GM18907 (cell line): ENCODE measurements at regions not wholly inside any gene's neighbourhood (a gene's known extent, or its start where the extent isn't known, plus 50 kb on each side); places are given as distances from the start of the nearest gene placed in this dataset.

Source experiments
- ATAC-seq: cut with Tn5 transposase; IDR thresholded peaks from one replicate; pipeline ENCODE4 v1.9.1; 2021; ENCODE audit warnings: mild to moderate bottlenecking, moderate library complexity; ENCODE audit not compliant: unreplicated experiment

- no peak for ATAC-seq
Measured at GRCh38 chr9:117549444-117549843, 134.6 kb upstream of the ASTN2 start.

GRCh38 chr9:117548556-117548955 is 133.7 kb upstream of the ASTN2 start:
- no peak for ATAC-seq

- ATAC-seq, result no peak
Measured at GRCh38 chr9:117547904-117548303, 133.0 kb upstream of the ASTN2 start.

GRCh38 chr9:117546894-117547678 is 132.2 kb upstream of the ASTN2 start:
- ATAC-seq, result no peak

GRCh38 chr9:117545846-117546245 is 131.0 kb upstream of the ASTN2 start:
- ATAC-seq, result no peak

GRCh38 chr9:117543089-117543488 is 128.2 kb upstream of the ASTN2 start:
- no peak for ATAC-seq

GRCh38 chr9:117542021-117542420 is 127.2 kb upstream of the ASTN2 start:
- no peak for ATAC-seq

- no peak for ATAC-seq
Measured at GRCh38 chr9:117541181-117541580, 126.3 kb upstream of the ASTN2 start.

GRCh38 chr9:117535973-117536372 is 121.1 kb upstream of the ASTN2 start:
- ATAC-seq, result no peak

- no peak for ATAC-seq
Measured at GRCh38 chr9:117535434-117535833, 120.6 kb upstream of the ASTN2 start.

GRCh38 chr9:117528225-117528624 is 113.4 kb upstream of the ASTN2 start:
- ATAC-seq, result peak; percentile 46

- ATAC-seq, result no peak
Measured at GRCh38 chr9:117526674-117527073, 111.8 kb upstream of the ASTN2 start.

GRCh38 chr9:117523531-117524153 is 108.8 kb upstream of the ASTN2 start:
- no peak for ATAC-seq

- ATAC-seq, result no peak
Measured at GRCh38 chr9:117521293-117521692, 106.4 kb upstream of the ASTN2 start.

GRCh38 chr9:117516676-117517632 is 102.1 kb upstream of the ASTN2 start:
- no peak for ATAC-seq

GRCh38 chr9:117511852-117512481 is 97.1 kb upstream of the ASTN2 start:
- no peak for ATAC-seq

- ATAC-seq, result no peak
Measured at GRCh38 chr9:117496307-117496706, 81.5 kb upstream of the ASTN2 start.

- ATAC-seq, result no peak
Measured at GRCh38 chr9:117494401-117495090, 79.7 kb upstream of the ASTN2 start.

GRCh38 chr9:117492476-117492875 is 77.6 kb upstream of the ASTN2 start:
- no peak for ATAC-seq

GRCh38 chr9:117491491-117491890 is 76.6 kb upstream of the ASTN2 start:
- ATAC-seq, result no peak
